AG04449 (cell line): ENCODE measurements at regions not wholly inside any gene's neighbourhood (a gene's known extent, or its start where the extent isn't known, plus 50 kb on each side); places are given as distances from the start of the nearest gene placed in this dataset.

Source experiments
- CTCF ChIA-PET: fragments of 350-600 bp; formaldehyde crosslinking; extraction: SDS; loops from one replicate; lab custom pipeline; 2021; ENCODE audit warnings: antibody characterized with exemption; lab: Yijun Ruan, JAX
- POLR2A ChIA-PET: fragments of 400-600, 350-600 bp; formaldehyde crosslinking; extraction: SDS; loops from one replicate; lab custom pipeline; 2020; ENCODE audit warnings: antibody characterized with exemption, inconsistent platforms; lab: Yijun Ruan, JAX
- DNase-seq: peaks from one replicate; pipeline ENCODE4 v3.0.0-alpha.2; 2010; ENCODE audit warnings: low read depth, low spot score
- H3K4me3 ChIP-seq: 2 replicates; pipeline ENCODE4 v1.5.1; 2011; ENCODE audit warnings: low read depth, mild to moderate bottlenecking, control low read depth, low read length
- CTCF ChIP-seq: IDR thresholded peaks from one replicate; pipeline ENCODE4 v1.5.1; 2011; ENCODE audit warnings: mild to moderate bottlenecking, moderate library complexity, low read length, control low read depth, inconsistent platforms; ENCODE audit not compliant: insufficient read depth; ENCODE audit errors: missing control alignments

- CTCF ChIA-PET, result no interaction called here
- no peak for TF ChIP-seq CTCF
- POLR2A ChIA-PET, result no interaction called here
Measured at GRCh38 chr5:124557761-124558160, 188.7 kb downstream of the ZNF608 start.

GRCh38 chr5:124554746-124555578 lies 191.5 kb downstream of the ZNF608 start:
- TF ChIP-seq CTCF, result no peak
- ChIA-PET POLR2A (no interaction called here), CTCF (interaction anchor here (1.0 kb wide), 1 partner anchor 38 kb away, joined by 3 read pairs; no protein-coding TSS in a partner anchor)
- H3K4me3 ChIP-seq, result no peak overlapping the region
- DNase-seq, result no peak

More at GRCh38 chr5:124557761-124558160, 188.7 kb downstream of the ZNF608 start:
- no peak overlapping the region for H3K4me3 ChIP-seq
- no peak for DNase-seq

- CTCF ChIA-PET, result no interaction called here
- H3K4me3 ChIP-seq, result no peak overlapping the region
- no peak for TF ChIP-seq CTCF
- POLR2A ChIA-PET, result no interaction called here
- no peak for DNase-seq
Measured at GRCh38 chr5:124553911-124554310, 192.5 kb downstream of the ZNF608 start.

GRCh38 chr5:124552526-124552925 lies 193.9 kb downstream of the ZNF608 start:
- ChIA-PET CTCF (no interaction called here), POLR2A (no interaction called here)
- no peak overlapping the region for H3K4me3 ChIP-seq
- no peak for TF ChIP-seq CTCF
- no peak for DNase-seq

GRCh38 chr5:124551939-124552279 lies 194.5 kb downstream of the ZNF608 start:
- CTCF ChIA-PET, result no interaction called here

More at GRCh38 chr5:124551939-124552279, 194.5 kb downstream of the ZNF608 start:
- POLR2A ChIA-PET, result no interaction called here
- no peak overlapping the region for H3K4me3 ChIP-seq
- no peak for DNase-seq
- TF ChIP-seq CTCF, result no peak
